ENCODE measurements at regions not wholly inside any gene's neighbourhood (a gene's known extent, or its start where the extent isn't known, plus 50 kb on each side); places are given as distances from the start of the nearest gene placed in this dataset.

- no peak for TF ChIP-seq POLR2AphosphoS5 (IDR thresholded peaks at IDR 0.05; ENCODE audit: low read depth, low read length)
- no peak for TF ChIP-seq REST (IDR thresholded peaks at IDR 0.05; ENCODE audit: insufficient read depth in 1 of 2, low read depth in 2 of 2, low read length in 2 of 2)
These were observed 714.9 kb upstream of the ADGRL3 start for GRCh38 chr4:60485276-60485675.

Measured in PFSK-1 (cell line).